ENCODE measurements at regions not wholly inside any gene's neighbourhood (a gene's known extent, or its start where the extent isn't known, plus 50 kb on each side); places are given as distances from the start of the nearest gene placed in this dataset.

- H3K4me1 ChIP-seq (ENCODE audit: control insufficient read depth, insufficient read depth, low read length) = no peaks in the 10 kb centered on the region
- no peak overlapping the region for H3K4me3 ChIP-seq (ENCODE audit: low read length)
- H3K27ac ChIP-seq (ENCODE audit: low read length) = no peak overlapping the region
- no peaks in the 10 kb centered on the region for H3K36me3 ChIP-seq (ENCODE audit: control insufficient read depth, insufficient read depth, low read length)
- no peak for DNase-seq
- H3K27me3 ChIP-seq (ENCODE audit: control insufficient read depth, insufficient read depth, low read length) = no peaks in the 10 kb centered on the region
- no peaks in the 10 kb centered on the region for H3K9me3 ChIP-seq (ENCODE audit: control insufficient read depth, low read depth, low read length)
Measured at GRCh38 chrX:97763391-97763790, 879.7 kb downstream of the RPA4 start.

- WGBS (ENCODE audit: insufficient coverage, low lambda C conversion rate) = no CpG with 5 or more reads among the region's 1 CpG
- DNase-seq = no peak
- Histone ChIP-seq H3K36me3 (ENCODE audit: control insufficient read depth, insufficient read depth, low read length) (no peaks in the 10 kb centered on the region), H3K4me1 (ENCODE audit: control insufficient read depth, insufficient read depth, low read length) (no peaks in the 10 kb centered on the region), H3K4me3 (ENCODE audit: low read length) (no peak overlapping the region), H3K27ac (ENCODE audit: low read length) (no peak overlapping the region), H3K27me3 (ENCODE audit: control insufficient read depth, insufficient read depth, low read length) (no peaks in the 10 kb centered on the region), H3K9me3 (ENCODE audit: control insufficient read depth, low read depth, low read length) (no peaks in the 10 kb centered on the region)
Measured at GRCh38 chrX:97763981-97764380, 880.3 kb downstream of the RPA4 start.

GRCh38 chrX:97766501-97767095 lies 882.9 kb downstream of the RPA4 start:
- Histone ChIP-seq H3K36me3 (ENCODE audit: control insufficient read depth, insufficient read depth, low read length) (no peaks in the 10 kb centered on the region), H3K4me1 (ENCODE audit: control insufficient read depth, insufficient read depth, low read length) (no peaks in the 10 kb centered on the region), H3K9me3 (ENCODE audit: control insufficient read depth, low read depth, low read length) (no peaks in the 10 kb centered on the region), H3K27ac (ENCODE audit: low read length) (no peak overlapping the region), H3K4me3 (ENCODE audit: low read length) (no peak overlapping the region), H3K27me3 (ENCODE audit: control insufficient read depth, insufficient read depth, low read length) (no peaks in the 10 kb centered on the region)
- no CpG with 5 or more reads among the region's 5 CpGs for WGBS (ENCODE audit: insufficient coverage, low lambda C conversion rate)
- no peak for DNase-seq

GRCh38 chrX:97787311-97787710 lies 903.6 kb downstream of the RPA4 start:
- WGBS (ENCODE audit: insufficient coverage, low lambda C conversion rate) = no CpG with 5 or more reads among the region's 2 CpGs
- Histone ChIP-seq H3K4me3 (ENCODE audit: low read length) (no peak overlapping the region), H3K36me3 (ENCODE audit: control insufficient read depth, insufficient read depth, low read length) (no peaks in the 10 kb centered on the region), H3K9me3 (ENCODE audit: control insufficient read depth, low read depth, low read length) (no peaks in the 10 kb centered on the region), H3K4me1 (ENCODE audit: control insufficient read depth, insufficient read depth, low read length) (no peaks in the 10 kb centered on the region), H3K27ac (ENCODE audit: low read length) (no peak overlapping the region), H3K27me3 (ENCODE audit: control insufficient read depth, insufficient read depth, low read length) (no peaks in the 10 kb centered on the region)
- no peak for DNase-seq

- peak; percentile 3 to 25 for DNase-seq
- Histone ChIP-seq H3K4me1 (ENCODE audit: control insufficient read depth, insufficient read depth, low read length) (no peaks in the 10 kb centered on the region), H3K36me3 (ENCODE audit: control insufficient read depth, insufficient read depth, low read length) (no peaks in the 10 kb centered on the region), H3K4me3 (ENCODE audit: low read length) (no peak overlapping the region), H3K27me3 (ENCODE audit: control insufficient read depth, insufficient read depth, low read length) (no peaks in the 10 kb centered on the region), H3K9me3 (ENCODE audit: control insufficient read depth, low read depth, low read length) (no peaks in the 10 kb centered on the region), H3K27ac (ENCODE audit: low read length) (no peak overlapping the region)
- no CpG with 5 or more reads among the region's 2 CpGs for WGBS (ENCODE audit: insufficient coverage, low lambda C conversion rate)
Measured at GRCh38 chrX:97787849-97788248, 904.1 kb downstream of the RPA4 start.

GRCh38 chrX:97790850-97791249 lies 907.1 kb downstream of the RPA4 start:
- DNase-seq = no peak
- Histone ChIP-seq H3K27ac (ENCODE audit: low read length) (no peak overlapping the region), H3K4me1 (ENCODE audit: control insufficient read depth, insufficient read depth, low read length) (no peaks in the 10 kb centered on the region), H3K4me3 (ENCODE audit: low read length) (no peak overlapping the region), H3K36me3 (ENCODE audit: control insufficient read depth, insufficient read depth, low read length) (no peaks in the 10 kb centered on the region), H3K9me3 (ENCODE audit: control insufficient read depth, low read depth, low read length) (no peaks in the 10 kb centered on the region), H3K27me3 (ENCODE audit: control insufficient read depth, insufficient read depth, low read length) (no peaks in the 10 kb centered on the region)
- WGBS (ENCODE audit: insufficient coverage, low lambda C conversion rate) = no CpG with 5 or more reads among the region's 1 CpG

GRCh38 chrX:97797076-97797475 lies 913.4 kb downstream of the RPA4 start:
- H3K4me1 ChIP-seq (ENCODE audit: control insufficient read depth, insufficient read depth, low read length) = no peaks in the 10 kb centered on the region
- DNase-seq = no peak
- WGBS (ENCODE audit: insufficient coverage, low lambda C conversion rate) = no CpG with 5 or more reads among the region's 2 CpGs
- H3K27me3 ChIP-seq (ENCODE audit: control insufficient read depth, insufficient read depth, low read length) = no peaks in the 10 kb centered on the region
- no peak overlapping the region for H3K27ac ChIP-seq (ENCODE audit: low read length)
- H3K36me3 ChIP-seq (ENCODE audit: control insufficient read depth, insufficient read depth, low read length) = no peaks in the 10 kb centered on the region
- H3K4me3 ChIP-seq (ENCODE audit: low read length) = no peak overlapping the region
- no peaks in the 10 kb centered on the region for H3K9me3 ChIP-seq (ENCODE audit: control insufficient read depth, low read depth, low read length)

GRCh38 chrX:97806238-97806637 lies 922.5 kb downstream of the RPA4 start:
- no CpG with 5 or more reads among the region's 3 CpGs for WGBS (ENCODE audit: insufficient coverage, low lambda C conversion rate)
- no peak overlapping the region for H3K27ac ChIP-seq (ENCODE audit: low read length)
- H3K9me3 ChIP-seq (ENCODE audit: control insufficient read depth, low read depth, low read length) = no peaks in the 10 kb centered on the region
- H3K4me3 ChIP-seq (ENCODE audit: low read length) = no peak overlapping the region
- no peaks in the 10 kb centered on the region for H3K27me3 ChIP-seq (ENCODE audit: control insufficient read depth, insufficient read depth, low read length)
- H3K4me1 ChIP-seq (ENCODE audit: control insufficient read depth, insufficient read depth, low read length) = no peaks in the 10 kb centered on the region
- no peaks in the 10 kb centered on the region for H3K36me3 ChIP-seq (ENCODE audit: control insufficient read depth, insufficient read depth, low read length)
- DNase-seq = no peak

GRCh38 chrX:97806946-97807345 lies 923.2 kb downstream of the RPA4 start:
- H3K36me3 ChIP-seq (ENCODE audit: control insufficient read depth, insufficient read depth, low read length) = no peaks in the 10 kb centered on the region
- no CpG with 5 or more reads among the region's 2 CpGs for WGBS (ENCODE audit: insufficient coverage, low lambda C conversion rate)

GRCh38 chrX:97820170-97820569 lies 936.5 kb downstream of the RPA4 start:
- no peaks in the 10 kb centered on the region for H3K27me3 ChIP-seq (ENCODE audit: control insufficient read depth, insufficient read depth, low read length)
- no CpG with 5 or more reads among the region's 2 CpGs for WGBS (ENCODE audit: insufficient coverage, low lambda C conversion rate)
- DNase-seq = no peak
- no peak overlapping the region for H3K4me3 ChIP-seq (ENCODE audit: low read length)
- no peaks in the 10 kb centered on the region for H3K4me1 ChIP-seq (ENCODE audit: control insufficient read depth, insufficient read depth, low read length)
- no peaks in the 10 kb centered on the region for H3K36me3 ChIP-seq (ENCODE audit: control insufficient read depth, insufficient read depth, low read length)
- H3K27ac ChIP-seq (ENCODE audit: low read length) = no peak overlapping the region
- no peaks in the 10 kb centered on the region for H3K9me3 ChIP-seq (ENCODE audit: control insufficient read depth, low read depth, low read length)

More at GRCh38 chrX:97806946-97807345, 923.2 kb downstream of the RPA4 start:
- Histone ChIP-seq H3K27ac (ENCODE audit: low read length) (no peak overlapping the region), H3K4me1 (ENCODE audit: control insufficient read depth, insufficient read depth, low read length) (no peaks in the 10 kb centered on the region), H3K9me3 (ENCODE audit: control insufficient read depth, low read depth, low read length) (no peaks in the 10 kb centered on the region), H3K27me3 (ENCODE audit: control insufficient read depth, insufficient read depth, low read length) (no peaks in the 10 kb centered on the region), H3K4me3 (ENCODE audit: low read length) (no peak overlapping the region)
- no peak for DNase-seq

- H3K36me3 ChIP-seq (ENCODE audit: control insufficient read depth, insufficient read depth, low read length) = no peaks in the 10 kb centered on the region
- no peaks in the 10 kb centered on the region for H3K9me3 ChIP-seq (ENCODE audit: control insufficient read depth, low read depth, low read length)
- no CpG with 5 or more reads among the region's 1 CpG for WGBS (ENCODE audit: insufficient coverage, low lambda C conversion rate)
- H3K27me3 ChIP-seq (ENCODE audit: control insufficient read depth, insufficient read depth, low read length) = no peaks in the 10 kb centered on the region
- no peaks in the 10 kb centered on the region for H3K4me1 ChIP-seq (ENCODE audit: control insufficient read depth, insufficient read depth, low read length)
- DNase-seq = no peak
- H3K27ac ChIP-seq (ENCODE audit: low read length) = no peak overlapping the region
- H3K4me3 ChIP-seq (ENCODE audit: low read length) = no peak overlapping the region
Measured at GRCh38 chrX:97828471-97828870, 944.8 kb downstream of the RPA4 start.

Measured in large intestine (tissue), 3 donors.